GM18909 (cell line): ENCODE measurements at regions not wholly inside any gene's neighbourhood (a gene's known extent, or its start where the extent isn't known, plus 50 kb on each side); places are given as distances from the start of the nearest gene placed in this dataset.
"Not testable (repeated sequence)": the region's sequence is repeated elsewhere in the genome, so short reads cannot be mapped to it uniquely, and the experiment has no call there.

Experiments used
- ATAC-seq: cut with Tn5 transposase; IDR thresholded peaks from one replicate; pipeline ENCODE4 v1.9.1; 2021; ENCODE audit warnings: mild to moderate bottlenecking; ENCODE audit not compliant: unreplicated experiment, poor library complexity

DNA sequence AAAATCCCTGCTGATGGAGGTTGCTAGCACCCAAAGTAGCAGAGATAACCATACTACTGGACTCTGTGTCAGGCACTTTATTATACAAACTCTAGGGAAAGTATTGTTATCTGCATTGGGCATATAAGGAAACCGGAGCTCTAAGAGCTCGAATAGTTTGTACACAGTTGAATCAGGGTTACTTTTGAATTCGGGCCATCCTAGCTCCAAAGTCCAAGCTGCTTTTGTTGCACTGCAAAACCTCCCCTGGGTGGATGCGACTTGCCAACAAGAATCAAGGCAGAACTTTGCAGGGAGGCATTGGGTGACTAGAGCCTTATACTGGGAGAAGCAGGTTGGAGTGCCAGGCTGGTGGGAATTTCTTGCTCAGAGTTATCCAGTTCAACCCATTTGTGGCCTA lies 435.1 kb downstream of the SPATA31D1 start:
- no peak for ATAC-seq

DNA sequence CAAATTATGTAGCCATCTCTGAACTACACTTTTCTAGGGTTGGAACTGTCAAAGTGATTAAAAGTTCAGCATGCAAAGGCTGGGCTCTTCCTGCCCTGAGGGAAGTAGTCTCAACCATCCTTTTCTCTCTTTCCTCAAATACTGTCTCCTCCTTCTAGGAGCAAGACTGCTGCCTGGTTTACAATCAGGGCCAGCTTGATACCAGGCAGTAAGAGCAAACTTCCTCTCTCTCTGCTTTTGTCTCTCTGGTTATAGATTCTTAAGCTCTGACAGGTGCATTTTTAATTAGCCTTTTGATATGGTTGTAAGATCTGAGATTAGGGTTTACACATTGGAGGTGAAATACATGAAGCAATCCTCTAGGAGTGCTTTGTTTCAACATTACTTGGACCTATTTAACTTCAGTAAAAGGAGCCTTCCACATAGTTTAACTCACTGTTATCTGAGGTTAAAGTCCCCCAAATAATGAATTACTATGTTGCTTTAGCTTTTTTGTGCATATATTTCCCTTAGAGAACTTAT lies 436.1 kb downstream of the SPATA31D1 start:
- ATAC-seq, result no peak

DNA sequence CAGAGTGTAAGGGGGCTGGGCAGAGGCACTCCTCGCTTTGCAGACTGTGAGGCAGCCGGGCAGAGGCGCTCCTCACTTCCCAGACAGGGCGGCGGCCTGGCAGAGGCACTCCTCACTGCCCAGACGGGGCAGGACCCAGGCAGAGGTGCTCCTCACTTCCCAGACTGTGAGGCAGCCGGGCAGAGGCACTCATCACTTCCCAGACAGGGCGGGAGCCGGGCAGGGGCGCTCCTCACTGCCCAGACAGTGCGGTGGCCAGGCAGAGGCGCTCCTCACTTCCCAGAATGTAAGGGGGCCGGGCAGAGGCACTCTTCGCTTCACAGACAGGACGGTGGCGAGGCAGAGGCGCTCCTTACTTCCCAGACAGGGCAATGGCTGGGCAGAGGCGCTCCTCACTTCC lies 442.5 kb downstream of the SPATA31D1 start:
- no peak for ATAC-seq

DNA sequence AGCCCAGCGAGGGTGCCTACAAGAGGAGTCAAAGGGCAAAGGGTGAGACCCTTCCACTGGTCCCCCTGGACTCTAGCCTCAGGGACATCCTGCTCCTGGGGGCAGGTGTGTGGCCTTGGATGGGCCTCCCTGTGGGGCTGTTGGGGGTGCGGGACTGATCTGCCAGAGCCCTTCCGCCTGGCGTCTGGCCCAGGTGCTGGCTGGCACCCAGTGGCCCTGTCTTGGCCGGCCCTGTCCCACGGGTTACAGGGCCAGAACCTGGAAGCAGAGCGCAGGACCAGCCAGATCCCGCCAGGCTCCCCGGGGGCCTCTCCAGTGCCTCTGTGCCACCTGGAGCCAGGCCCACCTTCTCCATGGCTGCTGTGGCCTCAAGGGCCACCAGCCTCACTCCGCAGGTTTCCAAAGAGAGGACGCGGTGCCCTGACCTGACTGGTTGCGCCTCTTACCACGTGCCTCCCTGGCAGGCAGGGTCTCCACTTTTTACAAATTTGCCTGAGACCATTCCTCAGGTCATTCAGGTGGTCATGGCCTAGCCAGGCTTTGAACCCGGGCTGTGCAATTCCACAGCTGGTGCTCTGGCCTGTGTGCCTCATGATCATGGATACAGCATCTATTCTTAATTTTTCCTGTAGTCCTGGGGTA lies 444.8 kb downstream of the SPATA31D1 start:
- not testable (repeated sequence) for ATAC-seq

DNA sequence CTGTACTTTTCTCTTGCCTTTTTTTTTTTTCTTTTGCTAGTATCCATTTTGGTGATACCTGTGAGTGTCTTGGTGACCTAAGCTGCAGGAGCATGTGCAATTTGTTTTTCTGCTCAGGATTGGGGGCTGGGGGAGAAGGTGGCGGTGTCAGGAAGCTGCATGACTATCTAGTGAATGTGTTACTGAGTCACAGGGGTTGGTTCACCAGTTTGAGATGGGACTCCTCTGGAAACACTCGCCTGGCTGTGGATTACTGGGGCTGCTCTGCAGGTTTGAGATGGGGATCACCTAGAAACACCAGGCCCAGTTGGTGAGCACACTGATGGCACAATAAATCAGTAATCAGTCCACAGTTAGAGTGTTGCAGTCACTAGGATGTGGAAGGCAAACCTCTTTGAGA lies 447.9 kb downstream of the SPATA31D1 start:
- ATAC-seq, result no peak

DNA sequence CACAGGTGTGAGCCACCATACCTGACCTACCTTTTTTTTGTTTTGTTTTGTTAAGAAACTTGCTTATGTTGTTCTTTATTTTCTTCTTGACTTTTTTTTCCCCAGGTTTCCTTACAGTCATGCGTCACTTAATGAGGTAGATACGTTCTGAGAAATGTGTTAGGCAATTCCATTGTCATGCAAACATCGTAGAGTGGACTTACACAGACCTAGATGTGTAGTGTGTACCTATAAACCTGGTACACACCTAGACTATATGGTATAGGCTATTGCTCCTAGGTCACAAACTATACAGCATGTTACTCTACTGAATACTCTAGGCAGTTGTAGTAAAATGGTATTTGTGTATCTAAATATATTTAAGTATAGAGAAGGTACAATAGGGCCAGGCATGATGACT lies 448.6 kb downstream of the SPATA31D1 start:
- ATAC-seq, result not testable (repeated sequence)

DNA sequence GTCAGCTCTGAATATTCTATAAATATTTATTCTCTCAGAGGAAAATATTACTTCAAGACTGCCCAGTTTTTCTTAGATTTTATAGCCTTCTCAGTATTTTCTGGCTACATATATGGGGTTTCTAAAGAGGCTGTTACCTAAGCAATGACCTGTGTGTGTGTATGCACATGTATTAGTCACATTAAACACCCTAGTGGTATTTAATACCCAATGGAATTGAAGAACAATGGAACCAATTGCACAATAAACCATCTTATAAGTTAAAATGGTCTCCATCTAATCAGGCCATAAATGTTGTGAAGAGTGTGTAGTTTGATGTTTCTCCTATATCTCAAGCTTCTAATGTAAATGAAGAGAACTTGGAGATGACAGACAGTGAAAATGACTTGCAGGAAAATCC lies 450.0 kb downstream of the SPATA31D1 start:
- no peak for ATAC-seq

DNA sequence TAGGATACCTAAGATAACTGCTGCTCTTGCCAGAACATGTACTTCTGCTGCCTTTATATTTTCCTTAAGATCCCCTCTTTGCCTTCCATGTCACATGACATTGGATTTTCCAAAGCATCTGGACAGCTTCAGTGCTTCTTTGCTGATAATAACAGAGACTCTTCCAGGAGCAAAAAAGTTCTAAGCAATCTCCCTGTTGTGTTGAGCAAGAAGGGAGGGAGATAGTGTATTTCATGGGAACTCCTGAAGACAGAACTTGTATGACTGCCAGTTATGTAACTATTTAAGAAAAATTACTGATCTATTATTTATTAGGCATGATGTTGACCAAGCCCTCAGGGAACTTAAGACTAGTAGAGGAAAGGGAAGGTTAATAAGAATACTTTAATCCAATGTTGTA lies 454.7 kb downstream of the SPATA31D1 start:
- no peak for ATAC-seq

DNA sequence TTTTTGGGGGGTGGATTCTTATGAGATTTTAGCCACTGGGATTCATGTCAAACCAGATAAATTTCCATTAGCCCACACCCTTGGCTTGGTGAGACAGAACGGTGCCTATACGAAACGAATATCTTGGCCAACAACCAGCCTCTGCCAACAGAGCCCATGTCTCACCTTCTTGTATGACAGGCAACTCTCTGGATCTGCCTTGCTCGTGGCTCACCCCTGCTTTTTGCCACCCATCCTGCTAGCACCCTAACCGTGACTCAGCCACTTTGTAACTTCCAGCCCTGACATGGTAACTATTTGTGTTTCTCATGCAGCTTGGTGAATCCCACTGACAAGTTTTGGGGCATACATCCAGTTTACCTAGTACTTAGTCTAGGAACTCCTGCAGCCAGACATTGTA lies 457.0 kb downstream of the SPATA31D1 start:
- ATAC-seq, result no peak

DNA sequence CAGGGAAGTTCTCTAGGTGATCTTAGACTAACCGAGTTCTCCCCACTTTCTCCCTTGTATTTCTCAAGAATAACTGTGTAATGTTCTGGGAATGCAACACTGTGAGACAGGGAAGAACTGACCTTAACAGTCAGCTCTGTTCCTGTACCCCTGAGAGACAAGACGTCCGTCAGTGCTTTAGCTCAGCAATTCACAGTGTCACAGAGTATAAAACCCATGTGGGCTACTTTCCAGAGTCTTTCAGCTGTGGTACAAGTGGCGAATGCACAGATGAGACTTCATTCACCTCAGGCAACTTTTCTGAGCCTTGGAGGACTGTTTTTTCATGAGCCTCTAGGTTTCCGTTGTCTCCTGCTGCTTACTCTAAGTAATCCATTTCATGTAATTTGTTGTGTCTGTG lies 458.8 kb downstream of the SPATA31D1 start:
- ATAC-seq, result no peak

DNA sequence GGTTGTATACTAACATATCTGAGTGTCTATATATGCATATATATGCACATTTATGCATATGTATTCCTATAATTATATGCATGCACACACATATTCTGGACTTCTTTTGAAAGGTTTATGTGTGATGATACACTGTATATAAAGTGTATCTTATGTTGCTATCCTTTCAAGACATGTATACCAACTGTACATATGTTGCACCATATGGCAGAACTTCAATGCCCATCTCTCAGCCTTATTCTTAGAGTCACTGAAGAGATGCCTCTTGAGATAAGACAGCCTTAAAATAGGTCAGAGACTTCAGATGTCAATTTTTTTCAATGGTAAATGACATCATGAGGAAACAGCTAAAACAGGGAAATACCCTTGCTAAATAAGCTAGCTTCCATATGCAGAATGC lies 461.4 kb downstream of the SPATA31D1 start:
- ATAC-seq, result no peak

DNA sequence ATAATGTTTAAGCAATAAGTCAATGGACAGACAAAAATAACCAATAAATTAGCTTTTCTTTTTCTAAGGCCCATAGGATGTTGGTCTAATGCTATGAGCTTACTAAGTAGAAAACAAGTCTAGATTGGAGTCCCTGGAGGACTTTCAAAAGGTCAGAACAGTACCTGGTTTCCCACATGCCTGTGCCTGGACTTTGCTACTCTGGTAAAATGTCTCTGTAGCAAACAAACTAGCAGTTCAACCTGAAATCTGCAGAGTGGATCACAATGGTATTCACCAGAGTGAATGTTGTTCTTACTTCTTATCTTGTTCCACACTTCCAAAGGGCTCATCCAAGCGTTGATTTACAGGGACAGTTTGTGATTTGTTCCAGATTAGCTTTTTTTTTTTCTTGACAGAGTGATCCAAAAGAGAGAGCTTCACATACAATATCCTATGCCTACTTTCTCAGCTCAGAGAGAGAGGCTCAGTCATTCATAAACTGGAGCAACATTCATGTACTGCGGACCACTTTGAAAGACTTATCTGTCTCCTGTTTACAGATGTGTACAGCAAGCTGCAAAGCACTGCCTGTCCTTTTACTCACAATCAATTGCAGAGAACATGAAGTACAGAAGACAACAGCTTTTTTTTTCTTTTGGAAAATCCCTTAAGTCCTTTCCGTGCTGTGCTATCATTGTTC lies 466.1 kb downstream of the SPATA31D1 start:
- no peak for ATAC-seq

DNA sequence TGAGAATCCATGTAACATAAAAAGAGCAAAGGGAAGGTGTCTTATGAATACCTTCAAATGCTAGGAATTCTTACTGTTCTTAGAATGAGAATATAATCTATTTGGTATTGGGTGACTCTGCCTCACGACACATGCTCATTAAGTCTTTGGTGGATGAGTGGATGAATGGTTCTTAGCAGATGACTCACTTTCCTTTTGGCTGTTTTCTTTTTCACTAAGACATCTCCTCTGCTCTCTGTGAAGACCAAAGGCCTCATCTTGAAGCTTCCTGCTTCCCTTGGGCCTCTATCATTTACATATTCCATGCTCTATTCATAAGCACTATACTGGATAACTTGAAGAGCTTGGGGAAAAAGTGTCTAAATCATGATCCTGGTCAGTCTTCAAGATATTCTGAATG lies 468.1 kb downstream of the SPATA31D1 start:
- no peak for ATAC-seq

DNA sequence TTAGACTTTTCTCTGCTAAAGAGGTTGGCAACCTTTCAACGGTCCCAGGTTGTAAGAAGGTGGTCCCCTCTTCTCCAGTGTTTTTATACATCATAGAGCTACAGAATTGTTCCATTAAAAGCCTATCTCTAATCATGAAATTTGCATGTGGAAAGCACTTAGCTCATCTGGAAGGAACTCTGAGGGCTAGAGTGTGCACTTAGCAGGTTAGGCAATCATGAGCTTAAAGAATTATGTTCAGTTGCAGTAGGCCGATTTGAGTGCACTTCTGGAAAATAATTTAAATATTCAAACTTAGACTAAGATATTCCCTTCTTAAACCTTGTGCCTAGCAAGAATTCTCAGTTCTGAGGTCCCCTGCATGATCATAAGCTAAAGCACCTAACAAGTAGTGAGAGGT lies 468.7 kb downstream of the SPATA31D1 start:
- no peak for ATAC-seq

DNA sequence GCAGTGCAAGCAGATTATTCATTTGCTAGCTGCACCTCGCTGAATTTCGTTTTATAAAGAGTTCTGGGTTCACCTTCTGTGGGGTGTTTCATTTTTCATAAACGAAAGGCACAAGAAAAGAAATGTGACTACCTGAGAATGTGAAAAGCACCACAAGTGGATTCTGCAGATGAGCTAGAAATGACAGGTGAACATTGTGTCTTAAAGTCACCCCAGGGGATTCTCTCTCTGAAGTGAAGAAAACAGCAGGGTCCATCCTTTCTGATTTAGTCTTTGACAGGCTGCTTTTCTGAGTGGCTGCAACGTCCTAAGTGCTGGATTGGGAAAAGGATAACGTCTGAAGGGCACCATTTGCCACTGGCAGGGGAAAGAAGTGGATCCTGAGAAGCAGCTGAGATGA lies 469.3 kb downstream of the SPATA31D1 start:
- no peak for ATAC-seq

DNA sequence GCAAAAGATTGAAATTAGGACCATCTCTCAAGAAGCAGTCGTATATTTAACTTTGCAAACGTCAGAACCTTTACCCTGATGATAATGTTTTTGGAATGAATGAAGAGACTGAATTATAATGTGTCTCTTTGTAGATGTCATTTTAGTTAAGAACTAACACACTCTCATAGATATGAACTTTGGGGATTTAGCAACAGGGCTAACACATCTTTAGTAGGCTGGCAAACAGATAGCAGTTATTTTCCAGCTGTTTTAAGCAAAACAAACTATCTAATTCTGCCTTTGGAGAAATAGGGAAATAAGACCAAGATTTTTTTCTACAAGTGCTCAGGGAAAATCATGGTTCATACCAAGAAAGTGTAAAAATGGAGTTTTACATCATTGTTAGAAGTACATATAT lies 469.7 kb downstream of the SPATA31D1 start:
- no peak for ATAC-seq

DNA sequence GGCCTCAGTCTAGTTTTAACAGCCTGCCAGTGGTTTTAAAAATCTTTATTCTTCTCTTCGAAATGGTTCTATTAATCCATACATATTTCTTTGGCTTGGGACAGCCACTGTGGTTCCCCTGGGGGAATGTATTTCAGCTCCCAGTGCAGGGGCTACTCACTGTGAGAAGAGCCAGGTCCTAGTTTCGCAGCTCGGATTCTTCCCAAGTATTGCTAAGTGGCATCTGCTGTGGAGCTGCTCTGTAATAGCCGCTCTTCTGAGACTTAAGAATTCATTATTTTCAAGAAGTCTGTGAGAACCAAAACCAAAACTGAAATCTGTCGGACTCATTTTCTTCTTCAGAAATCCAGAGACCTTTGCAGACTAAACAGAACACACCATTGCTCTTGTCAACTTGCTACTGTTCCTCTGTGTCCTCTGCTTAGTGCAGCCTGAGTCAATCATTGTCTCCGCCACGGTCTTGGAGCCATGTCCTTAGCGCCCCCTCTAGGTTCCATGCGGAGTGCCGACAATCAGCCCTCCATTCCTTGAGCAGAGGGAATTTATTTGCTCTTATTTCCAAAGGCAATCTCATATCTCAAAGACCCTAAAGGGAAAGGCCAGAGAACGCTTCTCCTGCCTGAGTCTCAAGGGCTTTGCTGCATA lies 478.2 kb downstream of the SPATA31D1 start:
- ATAC-seq, result no peak

DNA sequence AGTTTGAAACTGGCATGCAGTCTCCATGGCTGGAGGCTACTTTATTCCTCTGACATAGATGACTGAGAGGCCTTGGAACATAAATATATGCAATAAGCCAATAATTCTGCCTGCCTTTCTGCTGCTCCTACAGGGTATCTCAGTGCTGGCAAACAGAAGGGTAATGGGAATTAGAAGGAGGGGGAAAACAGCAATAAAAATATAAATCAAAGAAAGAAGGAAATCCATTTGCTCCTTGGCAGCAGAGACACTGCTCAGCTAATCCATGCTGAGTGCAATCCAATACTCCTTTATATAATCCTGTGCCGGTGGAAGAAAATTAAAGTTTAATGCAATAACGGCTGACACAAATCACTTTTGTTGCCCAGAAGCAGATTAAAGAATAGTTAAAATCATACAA lies 478.9 kb downstream of the SPATA31D1 start:
- ATAC-seq, result no peak

DNA sequence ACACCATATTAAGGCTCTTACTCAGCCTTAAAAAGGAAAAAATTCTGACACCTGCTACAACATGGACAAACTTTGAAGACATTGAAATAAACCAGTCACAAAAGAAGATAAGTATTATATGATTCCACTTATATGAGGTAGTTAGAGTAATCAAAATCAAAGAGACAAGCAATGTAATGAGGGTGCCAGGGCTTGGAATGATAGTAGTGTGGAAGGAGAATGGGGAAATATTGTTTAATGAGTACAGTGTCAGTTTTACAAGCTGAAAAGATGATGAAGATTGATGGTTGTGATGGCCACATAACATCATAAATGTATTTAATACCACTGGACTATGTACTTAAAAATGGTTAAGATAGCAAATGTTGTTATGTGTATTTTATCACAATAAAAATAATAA lies 485.7 kb downstream of the SPATA31D1 start:
- no peak for ATAC-seq

DNA sequence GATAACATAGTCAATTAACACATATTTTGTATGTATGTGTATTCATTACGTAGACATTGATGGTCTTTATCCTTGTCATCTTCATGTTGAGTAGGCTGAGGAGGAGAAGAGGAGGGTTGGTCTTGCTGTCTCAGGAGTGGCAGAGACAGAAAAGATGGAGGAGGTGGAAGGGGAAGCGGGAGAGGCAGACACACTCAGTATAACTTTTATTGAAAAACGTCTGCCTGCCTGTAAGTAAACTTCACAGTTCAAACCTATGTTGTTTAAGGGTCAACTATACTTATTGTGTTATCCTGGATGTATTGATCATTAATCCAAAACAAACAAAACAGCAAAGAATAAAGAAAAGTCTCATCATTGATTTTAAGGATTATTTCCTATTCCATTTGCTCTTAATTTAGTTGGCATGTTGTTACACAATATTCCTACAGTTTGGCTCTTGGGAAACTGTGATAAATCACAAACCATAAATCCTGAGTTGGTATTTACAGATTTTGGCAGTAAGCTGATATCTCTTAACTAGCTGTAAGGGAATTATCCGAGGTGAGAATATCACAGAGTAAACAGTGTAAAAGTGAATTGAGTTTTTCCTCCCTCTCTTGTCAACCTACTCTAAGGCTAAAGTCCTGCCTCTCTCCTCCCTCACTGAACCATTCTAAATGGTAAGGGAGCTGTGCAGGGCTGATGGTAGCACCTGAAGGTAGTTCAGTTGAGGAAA lies 487.2 kb downstream of the SPATA31D1 start:
- no peak for ATAC-seq

DNA sequence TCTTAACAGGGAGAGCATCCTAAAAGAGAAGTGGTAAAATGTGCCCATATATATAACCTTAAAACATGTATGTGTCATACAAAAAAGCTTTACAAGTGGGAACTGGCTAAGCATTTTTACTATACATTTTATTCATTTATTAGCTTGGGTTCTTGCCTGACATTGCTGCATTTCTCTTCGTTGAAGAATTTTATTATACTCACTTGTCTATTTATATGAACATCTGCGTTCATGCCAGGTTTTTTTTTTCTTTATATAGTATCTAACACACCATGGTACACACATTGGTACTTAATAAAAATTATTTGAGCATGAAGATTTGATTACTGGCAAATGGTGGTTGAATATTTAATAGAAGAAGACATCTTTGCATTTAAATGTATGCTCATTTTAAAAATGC lies 492.3 kb downstream of the SPATA31D1 start:
- ATAC-seq, result no peak
